ENCODE measurements at regions not wholly inside any gene's neighbourhood (a gene's known extent, or its start where the extent isn't known, plus 50 kb on each side); places are given as distances from the start of the nearest gene placed in this dataset.

GRCh38 chr3:28791713-28792255, 443.2 kb upstream of the AZI2 start:
- no peak for DNase-seq (ENCODE audit: low spot score)
- TF ChIP-seq POLR2A (IDR thresholded peaks at IDR 0.05) (no peak), CTCF (IDR thresholded peaks at IDR 0.05) (no peak), POLR2AphosphoS5 (IDR thresholded peaks at IDR 0.05) (no peak)
- intact Hi-C loops (cut with DNase I) = no loop called here
- H3K36me3 ChIP-seq = no peaks in the 10 kb centered on the region
- H3K27ac ChIP-seq = no peak overlapping the region
- 63% methylated on average over 6 of the region's 6 CpGs for WGBS
- H3K4me1 ChIP-seq (replicated peaks) = no peaks in the 10 kb centered on the region
- no peak overlapping the region for H3K4me3 ChIP-seq
- H3K9me3 ChIP-seq = no peaks in the 10 kb centered on the region
- no peaks in the 10 kb centered on the region for H3K27me3 ChIP-seq (replicated peaks; ENCODE audit: insufficient read depth)

GRCh38 chr3:28792604-28793003, 444.0 kb upstream of the AZI2 start:
- DNase-seq (ENCODE audit: low spot score) = no peak
- Histone ChIP-seq H3K27me3 (replicated peaks; ENCODE audit: insufficient read depth) (no peaks in the 10 kb centered on the region), H3K4me1 (replicated peaks) (no peaks in the 10 kb centered on the region), H3K27ac (no peak overlapping the region), H3K9me3 (no peaks in the 10 kb centered on the region), H3K4me3 (no peak overlapping the region), H3K36me3 (no peaks in the 10 kb centered on the region)
- TF ChIP-seq CTCF (IDR thresholded peaks at IDR 0.05) = no peak
- no peak for TF ChIP-seq POLR2A (IDR thresholded peaks at IDR 0.05)
- no peak for TF ChIP-seq POLR2AphosphoS5 (IDR thresholded peaks at IDR 0.05)
- 69% methylated on average over 2 of the region's 2 CpGs for WGBS
- intact Hi-C loops (cut with DNase I) = no loop called here

GRCh38 chr3:28799084-28799483, 450.5 kb upstream of the AZI2 start:
- Histone ChIP-seq H3K27ac (no peak overlapping the region), H3K4me3 (no peak overlapping the region), H3K36me3 (no peaks in the 10 kb centered on the region), H3K9me3 (no peaks in the 10 kb centered on the region), H3K27me3 (replicated peaks; ENCODE audit: insufficient read depth) (no peaks in the 10 kb centered on the region), H3K4me1 (replicated peaks) (no peaks in the 10 kb centered on the region)
- intact Hi-C loops (cut with DNase I) = no loop called here
- WGBS = 92% methylated on average over 4 of the region's 4 CpGs
- no peak for TF ChIP-seq POLR2A (IDR thresholded peaks at IDR 0.05)
- no peak for TF ChIP-seq POLR2AphosphoS5 (IDR thresholded peaks at IDR 0.05)
- no peak for TF ChIP-seq CTCF (IDR thresholded peaks at IDR 0.05)
- no peak for DNase-seq (ENCODE audit: low spot score)

- WGBS = 96% methylated on average over 1 of the region's 1 CpG
Observed at GRCh38 chr3:28800203-28800602, 451.6 kb upstream of the AZI2 start.

More at GRCh38 chr3:28800203-28800602, 451.6 kb upstream of the AZI2 start:
- Histone ChIP-seq H3K4me3 (no peak overlapping the region), H3K27me3 (replicated peaks; ENCODE audit: insufficient read depth) (no peaks in the 10 kb centered on the region), H3K4me1 (replicated peaks) (no peaks in the 10 kb centered on the region), H3K27ac (no peak overlapping the region), H3K36me3 (no peaks in the 10 kb centered on the region), H3K9me3 (no peaks in the 10 kb centered on the region)
- intact Hi-C loops (cut with DNase I) = no loop called here
- TF ChIP-seq CTCF (IDR thresholded peaks at IDR 0.05) = no peak
- DNase-seq (ENCODE audit: low spot score) = no peak
